Right ventricle myocardium superior (tissue), 1 donor: ENCODE measurements at regions not wholly inside any gene's neighbourhood (a gene's known extent, or its start where the extent isn't known, plus 50 kb on each side); places are given as distances from the start of the nearest gene placed in this dataset.

ENCODE experiments used
- ATAC-seq: fragments of 200-7000 bp; cut with Tn5 transposase; one replicate; pipeline ENCODE4 v1.9.1; 2020; ENCODE audit warnings: mild to moderate bottlenecking; ENCODE audit not compliant: poor library complexity
- DNase-seq: peaks from one replicate; pipeline ENCODE4 v3.0.0-alpha.2; 2020
- intact Hi-C: fragments of 100-400 bp; cut with DNase I; formaldehyde crosslinking; loops from one replicate; pipeline ENCODE4 v1.11.2; 2022
- donor health status: DM: no; HTN: yes; CAD: no; lungs with severe emphysema.

GRCh38 chr10:108275895-108276685, 1111.6 kb upstream of the SORCS1 start:
- DNase-seq = no peak
- no peak for ATAC-seq
- intact Hi-C loops = no loop called here

- no peak for DNase-seq
- intact Hi-C loops = no loop called here
- ATAC-seq = no peak
Observed at GRCh38 chr10:108260383-108260906, 1095.9 kb upstream of the SORCS1 start.

- intact Hi-C loops = no loop called here
- DNase-seq = no peak
Observed at GRCh38 chr10:108254089-108254488, 1089.6 kb upstream of the SORCS1 start.

GRCh38 chr10:108252771-108253170, 1088.3 kb upstream of the SORCS1 start:
- intact Hi-C loops = no loop called here

More at GRCh38 chr10:108254089-108254488, 1089.6 kb upstream of the SORCS1 start:
- no peak for ATAC-seq

GRCh38 chr10:108250936-108251620, 1086.6 kb upstream of the SORCS1 start:
- intact Hi-C loops = no loop called here
- ATAC-seq (no peak), DNase-seq (no peak)

More at GRCh38 chr10:108252771-108253170, 1088.3 kb upstream of the SORCS1 start:
- no peak for DNase-seq
- no peak for ATAC-seq

GRCh38 chr10:108249940-108250339, 1085.4 kb upstream of the SORCS1 start:
- ATAC-seq (no peak), DNase-seq (no peak)
- intact Hi-C loops = no loop called here

- ATAC-seq (no peak), DNase-seq (peak; percentile 26)
- intact Hi-C loops = no loop called here
Observed at GRCh38 chr10:108244443-108245228, 1080.1 kb upstream of the SORCS1 start.

- intact Hi-C loops = no loop called here
- DNase-seq (no peak), ATAC-seq (no peak)
Observed at GRCh38 chr10:108241166-108241565, 1076.7 kb upstream of the SORCS1 start.

GRCh38 chr10:108238261-108238660, 1073.8 kb upstream of the SORCS1 start:
- intact Hi-C loops = no loop called here
- DNase-seq = no peak
- no peak for ATAC-seq

- ATAC-seq = no peak
- DNase-seq = no peak
- intact Hi-C loops = no loop called here
Observed at GRCh38 chr10:108230478-108231170, 1066.1 kb upstream of the SORCS1 start.

GRCh38 chr10:108208732-108209131, 1044.2 kb upstream of the SORCS1 start:
- ATAC-seq (no peak), DNase-seq (no peak)
- intact Hi-C loops = no loop called here

- intact Hi-C loops = no loop called here
Observed at GRCh38 chr10:108208038-108208437, 1043.5 kb upstream of the SORCS1 start.

GRCh38 chr10:108204528-108205305, 1040.2 kb upstream of the SORCS1 start:
- DNase-seq (no peak), ATAC-seq (no peak)
- intact Hi-C loops = no loop called here

More at GRCh38 chr10:108208038-108208437, 1043.5 kb upstream of the SORCS1 start:
- ATAC-seq (no peak), DNase-seq (no peak)

GRCh38 chr10:108203905-108204527, 1039.5 kb upstream of the SORCS1 start:
- intact Hi-C loops = no loop called here
- no peak for ATAC-seq
- no peak for DNase-seq

GRCh38 chr10:108187408-108188012, 1023.0 kb upstream of the SORCS1 start:
- ATAC-seq = no peak
- intact Hi-C loops = no loop called here
- DNase-seq = no peak

GRCh38 chr10:108184114-108184513, 1019.6 kb upstream of the SORCS1 start:
- DNase-seq (no peak), ATAC-seq (no peak)
- intact Hi-C loops = no loop called here

GRCh38 chr10:108180878-108181277, 1016.4 kb upstream of the SORCS1 start:
- intact Hi-C loops = no loop called here
- ATAC-seq = no peak
- DNase-seq = no peak
